Fibroblast of peridontal ligament (primary cell): ENCODE measurements at regions not wholly inside any gene's neighbourhood (a gene's known extent, or its start where the extent isn't known, plus 50 kb on each side); places are given as distances from the start of the nearest gene placed in this dataset.

Experiments
- DNase-seq: peaks from one replicate; pipeline ENCODE4 v3.0.0-alpha.2; 2010; ENCODE audit errors: extremely low read depth

DNA sequence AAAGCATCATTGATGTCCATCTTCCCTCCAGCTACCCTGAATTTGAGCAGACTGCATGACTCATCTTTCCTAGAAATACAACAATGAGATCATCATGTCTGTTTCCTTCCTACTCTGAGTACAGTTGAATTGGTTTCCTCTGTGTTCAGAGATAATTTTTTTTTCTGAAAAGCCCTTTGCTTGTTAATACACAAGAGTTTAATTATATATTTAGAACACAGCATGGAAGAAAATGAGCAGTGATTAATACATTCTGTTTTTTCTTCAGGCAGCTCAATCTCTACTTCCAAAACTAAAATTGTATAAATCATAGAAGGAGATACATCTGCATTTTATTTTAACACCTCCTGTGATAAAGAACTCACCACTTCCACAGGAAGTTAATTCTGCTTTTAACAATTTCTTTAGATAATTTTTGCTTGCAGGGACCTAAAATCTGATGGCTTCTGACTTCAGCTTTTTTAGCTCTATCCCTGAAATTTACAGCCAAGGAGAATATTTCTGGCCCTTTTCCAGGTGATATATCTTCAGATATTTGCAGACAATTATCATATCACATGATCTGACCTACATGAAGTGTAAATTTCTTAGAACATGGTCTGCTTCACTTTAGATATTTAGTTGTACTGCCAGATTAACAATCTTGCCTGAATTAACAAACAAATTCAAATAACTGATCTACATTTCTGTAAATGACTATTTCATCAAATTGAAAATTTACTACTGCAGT, 249.0 kb downstream of the TRIB2 start:
- peak; percentile 68 for DNase-seq

DNA sequence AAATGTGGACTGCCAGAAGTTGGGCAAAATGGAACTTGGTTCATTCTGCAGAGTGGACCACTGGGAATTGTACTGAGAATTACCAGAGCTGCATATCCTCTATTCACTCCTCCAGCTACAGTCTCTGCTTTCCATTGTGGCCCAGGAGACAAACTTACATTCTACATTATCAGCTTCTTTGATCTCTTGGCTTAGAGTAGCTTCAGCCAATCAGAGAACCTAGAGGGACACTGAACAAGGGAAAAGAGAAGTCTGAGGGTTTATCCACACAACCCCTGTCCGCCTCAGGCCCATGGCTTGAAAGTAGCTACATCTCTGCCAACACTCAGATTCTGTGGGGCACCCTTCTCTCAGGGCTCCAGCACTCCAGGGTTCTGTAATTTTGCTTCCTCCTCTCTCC, 251.1 kb downstream of the TRIB2 start:
- no peak for DNase-seq

DNA sequence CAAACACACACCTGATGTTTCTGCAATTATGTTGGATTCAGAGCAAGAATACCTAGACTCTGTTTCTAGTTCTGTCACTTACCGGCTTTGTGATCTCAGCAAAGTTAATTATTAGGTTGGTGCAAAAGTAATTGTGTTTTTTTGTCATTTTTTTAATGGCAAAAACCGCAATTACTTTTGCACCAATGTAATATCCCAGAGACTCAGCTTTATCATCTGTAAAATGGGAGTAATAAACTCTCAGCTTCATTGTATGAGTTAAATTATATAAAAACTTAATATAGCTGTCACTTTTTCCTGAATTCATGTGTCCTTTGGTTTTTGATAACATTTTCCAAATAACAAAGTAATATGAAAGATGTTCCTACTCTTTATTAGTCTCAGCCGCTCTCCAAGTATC, 251.7 kb downstream of the TRIB2 start:
- DNase-seq, result no peak

DNA sequence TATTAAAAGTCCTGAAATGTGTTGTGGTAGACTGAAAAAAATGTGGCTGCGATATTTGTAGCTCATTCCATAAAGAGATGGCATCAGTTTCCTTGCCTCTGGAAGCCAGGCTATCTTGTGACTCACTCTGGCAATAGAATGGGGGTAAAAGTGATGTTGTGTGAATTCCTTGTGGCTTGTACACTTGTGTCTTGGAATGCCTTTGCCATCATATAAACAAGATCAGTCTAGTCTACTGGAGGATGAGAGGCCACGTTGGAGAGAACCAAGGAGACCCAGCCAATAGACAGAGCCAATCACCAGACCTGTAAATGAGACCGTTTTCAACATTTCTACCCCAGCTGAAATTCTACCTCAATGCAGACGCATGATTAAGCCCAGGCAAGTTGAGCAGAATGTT, 254.1 kb downstream of the TRIB2 start:
- DNase-seq, result peak; percentile 73

DNA sequence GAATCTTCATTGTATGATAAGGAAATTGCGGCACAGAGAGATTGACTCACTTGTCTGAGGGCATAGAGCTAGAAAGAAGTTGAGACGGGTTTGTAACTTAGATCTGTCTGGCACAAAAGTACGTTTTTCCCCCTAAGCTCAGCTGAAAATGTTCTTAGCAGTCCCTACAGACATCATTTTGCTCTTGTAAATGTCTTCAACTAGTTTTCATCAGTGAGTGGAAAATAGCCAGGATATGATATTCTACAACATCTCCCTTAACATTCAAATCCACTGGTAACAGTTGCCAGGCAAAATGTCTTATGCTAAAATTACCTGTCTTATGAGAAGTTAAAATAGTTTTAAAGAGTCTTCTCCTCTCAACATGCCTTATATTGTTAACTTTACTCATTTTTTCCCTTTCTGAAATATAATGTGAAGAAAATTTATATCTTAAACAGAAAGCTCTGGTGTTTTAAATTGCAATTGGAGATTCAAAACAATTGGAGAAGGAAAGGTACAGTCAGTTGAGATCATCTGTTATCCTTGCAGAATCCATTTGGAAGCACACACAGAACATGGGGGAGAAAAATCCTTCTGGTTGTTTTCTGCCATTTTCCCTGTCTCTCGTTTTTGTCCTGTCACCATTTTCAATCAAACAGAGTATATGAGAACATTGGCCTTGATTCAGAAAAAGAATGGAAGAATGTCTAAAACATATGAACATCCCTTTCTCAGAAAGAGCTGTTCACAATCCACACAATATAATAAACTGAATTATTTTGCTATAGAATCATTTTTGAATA, 255.0 kb downstream of the TRIB2 start:
- no peak for DNase-seq

DNA sequence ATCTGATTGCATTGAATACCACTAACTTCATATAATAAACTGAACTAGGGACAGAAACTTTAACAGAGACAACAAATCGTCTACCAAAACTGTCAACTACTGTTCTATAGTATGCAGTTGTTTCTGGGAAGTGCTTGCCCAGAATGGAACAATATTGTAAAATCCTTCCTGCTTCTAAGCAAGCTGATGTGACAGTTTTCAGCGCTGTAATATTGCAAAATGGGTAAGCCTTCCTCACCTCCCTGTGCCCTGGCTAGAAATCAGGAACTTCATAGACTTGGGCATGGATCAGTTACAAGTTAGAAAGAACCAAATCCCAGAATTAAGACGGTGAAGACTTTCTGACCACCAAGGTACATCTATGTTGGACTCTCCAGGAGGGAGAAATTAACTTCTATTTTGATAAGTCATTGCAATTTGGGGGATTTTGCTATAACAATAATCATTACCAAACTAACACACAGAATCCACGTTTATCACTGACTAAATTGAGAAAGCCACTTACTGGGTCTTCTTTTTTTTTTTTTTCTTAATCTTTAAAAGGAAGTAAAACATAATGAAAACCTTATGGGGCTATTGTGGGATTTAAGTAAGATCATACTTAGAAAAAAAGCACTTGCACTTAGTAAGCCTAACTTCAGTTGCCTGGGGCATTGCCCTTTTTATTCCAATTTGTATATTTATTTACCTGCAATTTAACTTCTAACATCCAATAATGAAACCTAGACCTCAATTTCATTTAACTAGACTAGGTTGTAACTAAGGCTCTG, 261.5 kb downstream of the TRIB2 start:
- DNase-seq, result peak; percentile 62

DNA sequence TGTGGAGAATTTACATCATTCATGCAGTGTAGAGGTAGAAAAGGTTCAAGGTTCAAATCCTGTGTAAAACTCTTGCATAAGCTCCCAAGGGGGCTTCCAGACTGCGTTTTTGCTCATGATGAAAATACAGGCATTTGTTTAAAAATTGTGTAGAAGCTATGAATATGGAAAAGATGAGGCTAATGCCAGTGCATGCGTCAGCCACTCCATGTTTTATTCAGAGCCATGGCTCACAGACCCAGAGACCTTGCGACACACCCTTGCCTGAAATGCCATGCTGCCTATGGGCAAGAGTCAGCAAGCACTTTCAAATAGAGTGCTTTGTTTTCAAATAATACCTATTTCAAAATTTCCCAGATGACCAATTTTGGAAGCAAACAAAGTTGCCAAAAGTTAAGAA, 262.3 kb downstream of the TRIB2 start:
- DNase-seq, result no peak

DNA sequence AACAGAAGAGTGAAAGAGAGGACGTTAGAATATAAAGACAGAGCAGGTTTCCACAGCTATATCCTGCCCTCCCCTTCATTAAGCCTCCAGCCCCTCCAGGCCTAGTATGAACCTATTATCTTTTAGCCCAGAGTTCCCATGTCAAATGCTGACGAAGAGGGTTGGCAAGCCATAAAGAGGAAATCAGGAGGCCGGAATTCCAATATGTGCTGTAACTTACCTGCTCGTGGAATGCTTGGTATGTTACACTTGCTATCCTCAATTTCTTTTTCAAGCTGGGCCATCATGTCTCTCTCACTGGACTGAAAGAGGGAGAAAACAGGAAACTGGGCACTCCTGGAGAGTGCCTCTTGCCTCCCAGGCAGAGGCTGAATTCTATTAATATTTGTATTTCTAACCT, 264.1 kb downstream of the TRIB2 start:
- DNase-seq, result no peak

DNA sequence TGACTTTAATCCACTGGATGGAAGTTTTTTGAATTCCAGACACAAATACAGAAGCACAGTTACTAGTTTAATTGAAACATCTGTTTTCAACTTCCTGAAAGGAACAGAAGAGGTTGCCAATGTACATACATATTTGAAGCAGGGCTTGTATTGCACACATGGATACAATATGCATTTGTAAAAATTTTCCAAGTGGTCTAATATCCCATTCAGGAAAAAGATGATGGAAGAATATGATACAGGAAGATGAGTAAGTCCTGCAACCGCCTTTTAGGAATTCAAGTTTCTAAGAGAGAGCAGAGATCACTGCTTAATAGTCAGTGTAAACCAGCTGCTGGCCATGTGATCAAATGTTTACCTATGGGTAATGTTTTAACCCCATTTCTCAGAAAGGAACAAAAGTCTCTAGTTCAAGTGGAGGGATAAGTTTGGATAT, 265.4 kb downstream of the TRIB2 start:
- DNase-seq, result peak; percentile 83

DNA sequence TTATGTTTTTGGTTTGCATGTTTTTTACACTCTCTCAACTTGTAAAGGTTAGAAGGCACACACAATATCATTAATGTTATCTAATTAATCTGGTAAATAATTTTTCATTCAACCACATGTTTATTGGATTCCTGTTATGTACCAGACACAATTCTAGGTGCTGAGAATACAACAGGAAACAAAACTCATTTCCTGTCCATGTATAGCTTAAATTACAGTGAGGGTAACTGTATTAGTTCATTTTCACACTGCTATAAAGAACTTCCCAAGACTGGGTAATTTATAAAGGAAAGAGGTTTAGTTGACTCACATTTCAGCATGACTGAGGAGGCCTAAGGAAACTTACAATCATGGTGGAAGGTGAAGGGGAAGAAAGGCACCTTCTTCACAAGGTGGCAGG, 270.5 kb downstream of the TRIB2 start:
- no peak for DNase-seq

DNA sequence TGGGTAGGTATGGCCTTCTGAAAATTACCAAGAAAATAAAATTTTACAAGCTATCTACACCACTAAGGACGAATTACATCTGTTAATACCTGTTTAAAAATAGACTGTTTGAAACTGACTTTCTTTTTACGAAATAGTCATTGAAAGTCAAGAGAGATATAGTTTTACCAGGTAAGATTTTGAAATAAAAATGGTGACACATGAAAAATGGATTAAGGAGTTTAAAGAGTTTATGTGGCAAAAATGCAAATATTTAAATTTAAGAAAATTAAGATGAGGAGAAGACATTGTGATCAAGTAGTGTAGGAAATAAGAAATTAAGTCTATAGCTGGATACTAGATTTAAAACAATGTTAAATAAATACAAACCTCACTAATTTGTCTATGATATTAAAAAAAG, 271.5 kb downstream of the TRIB2 start:
- DNase-seq, result no peak

DNA sequence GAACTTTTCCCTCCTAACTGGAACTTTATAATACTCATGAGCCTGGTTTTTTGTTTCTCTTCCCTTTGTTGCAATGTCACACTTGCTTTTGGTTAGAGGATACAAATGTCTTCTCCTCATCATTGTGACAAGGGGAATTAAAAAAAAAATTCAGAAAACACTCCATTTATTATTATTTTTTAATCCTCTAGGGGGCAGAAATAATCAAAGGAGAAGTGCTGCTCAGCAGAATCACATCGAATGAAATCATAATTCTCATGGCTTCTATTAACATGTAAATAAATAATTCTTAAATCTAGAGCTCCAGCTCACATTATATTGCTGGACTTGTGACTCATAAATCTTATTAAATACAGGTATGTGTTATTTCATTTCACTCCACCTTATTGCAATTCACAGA, 273.8 kb downstream of the TRIB2 start:
- no peak for DNase-seq

DNA sequence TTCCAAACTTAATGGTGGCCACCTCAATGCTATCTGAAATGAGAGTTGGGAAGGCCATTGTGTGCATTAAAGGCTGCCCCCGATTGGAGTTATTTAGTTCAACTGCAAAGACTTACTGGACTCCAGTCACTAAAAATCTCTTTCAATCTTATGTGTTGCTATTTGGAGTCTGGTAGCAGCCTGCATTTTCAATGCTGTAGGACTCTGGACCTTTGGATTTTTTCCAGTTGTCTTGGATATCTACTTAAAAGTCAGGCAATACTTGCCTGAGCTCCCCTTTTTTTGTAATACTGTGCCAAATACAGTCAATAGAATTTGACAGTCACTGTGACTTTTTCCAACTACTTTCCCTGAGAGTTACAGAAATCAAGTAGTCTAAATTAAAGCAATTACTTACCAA, 281.9 kb downstream of the TRIB2 start:
- no peak for DNase-seq

DNA sequence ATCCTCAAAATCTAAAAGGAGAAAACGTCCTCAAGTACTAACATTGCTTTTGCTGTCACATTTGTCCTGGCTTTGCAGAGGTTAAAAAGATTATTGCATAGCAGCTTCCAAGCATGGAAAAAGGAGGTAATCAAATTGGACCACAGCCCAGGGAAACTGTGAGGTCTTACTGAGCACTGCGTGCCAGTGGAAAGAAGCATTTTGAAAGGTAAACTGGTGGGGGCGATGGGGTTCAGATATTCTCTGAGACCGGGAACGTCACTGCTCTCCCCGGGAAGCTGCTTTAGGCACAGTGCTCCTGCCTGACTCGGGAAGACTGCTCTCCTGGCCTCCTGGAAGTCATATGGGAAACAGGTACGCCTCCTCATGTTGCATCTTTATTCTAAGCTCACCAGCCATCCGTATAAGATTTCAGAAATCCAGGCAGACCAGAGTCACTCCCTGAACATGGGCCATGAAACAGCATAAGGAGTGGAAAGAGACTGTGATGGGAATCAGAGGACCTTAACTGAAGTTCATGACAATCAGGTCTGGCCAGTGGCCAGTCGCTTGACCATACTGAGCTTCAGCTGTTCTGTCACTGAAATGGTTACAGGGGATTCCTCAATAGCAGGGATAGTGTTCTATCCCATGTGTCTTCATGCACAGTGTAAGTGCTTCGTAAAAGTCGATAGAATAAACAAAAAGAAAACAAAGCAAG, 284.1 kb downstream of the TRIB2 start:
- peak; percentile 62 for DNase-seq

DNA sequence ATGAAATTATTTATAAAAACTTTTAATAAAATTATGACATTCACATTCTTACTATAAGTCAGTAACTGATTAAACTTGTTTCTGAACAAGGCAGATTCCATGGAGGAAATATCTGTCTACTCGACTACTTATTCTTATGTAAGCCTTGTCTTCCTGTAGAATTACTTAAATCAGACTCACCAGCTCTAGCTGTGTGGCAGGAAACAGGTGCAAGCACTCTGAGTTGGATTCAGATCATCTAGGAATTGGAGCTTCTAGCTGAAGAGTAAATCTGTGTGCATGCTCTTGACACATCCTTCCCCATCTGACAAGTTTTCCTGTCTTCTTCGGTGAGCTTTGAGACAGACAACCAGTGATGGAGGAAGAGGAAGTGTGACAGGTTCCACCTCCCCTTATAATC, 284.7 kb downstream of the TRIB2 start:
- no peak for DNase-seq

DNA sequence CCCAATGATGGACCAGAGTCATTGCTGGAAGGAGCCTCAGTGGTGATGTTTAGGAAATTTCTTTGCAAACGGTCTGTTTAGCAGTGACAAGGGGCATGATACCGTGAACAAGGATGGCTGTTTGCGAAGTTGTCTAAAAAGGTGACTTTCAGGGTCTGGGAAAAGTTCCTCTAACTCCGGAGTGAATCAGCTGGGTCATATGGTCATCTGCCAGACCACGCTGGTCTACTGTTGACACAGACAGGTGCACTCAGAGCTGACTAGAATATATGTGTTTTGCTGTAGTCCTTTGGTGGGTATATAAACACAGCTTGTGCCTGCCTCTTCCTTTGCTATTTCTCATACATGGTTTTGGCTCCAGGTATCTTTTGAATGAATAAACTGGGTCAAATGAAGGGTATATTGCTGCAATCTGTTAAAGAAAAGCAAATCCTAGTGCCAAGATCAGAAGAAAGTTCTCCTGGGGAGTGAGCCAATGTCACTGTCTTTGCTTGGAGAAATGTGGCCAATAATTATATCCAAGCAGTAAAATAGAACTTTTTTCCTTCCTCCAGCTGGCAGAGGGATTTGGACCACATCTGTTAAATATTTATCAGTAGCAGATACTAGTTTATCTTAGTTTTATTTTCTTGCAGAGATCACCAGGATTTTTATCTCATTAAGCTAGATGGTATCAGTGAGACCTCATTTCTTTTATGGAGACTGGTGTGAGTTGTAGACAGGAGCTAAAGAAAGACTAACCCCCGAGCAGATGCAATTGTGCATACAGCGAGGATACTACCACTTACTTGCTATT, 286.0 kb downstream of the TRIB2 start:
- DNase-seq, result peak; percentile 37

DNA sequence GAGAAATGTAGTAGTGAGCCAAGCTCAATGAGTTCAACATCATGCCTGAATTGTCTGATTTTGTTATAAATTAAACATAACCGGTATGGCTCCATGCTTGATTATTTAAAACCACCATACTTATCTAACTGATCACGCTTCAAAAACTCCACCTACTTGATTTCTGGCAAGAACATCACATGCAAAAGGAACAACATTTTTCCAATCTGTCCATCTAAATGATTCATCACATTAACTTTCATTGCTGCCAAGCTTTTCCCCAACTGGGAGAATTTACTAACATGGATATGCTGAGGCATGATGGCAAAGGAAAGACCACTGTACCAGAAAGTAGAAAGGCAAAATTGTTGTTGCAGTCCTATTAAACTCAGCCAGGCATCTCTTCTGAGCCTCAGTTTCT, 286.8 kb downstream of the TRIB2 start:
- DNase-seq, result peak; percentile 56

DNA sequence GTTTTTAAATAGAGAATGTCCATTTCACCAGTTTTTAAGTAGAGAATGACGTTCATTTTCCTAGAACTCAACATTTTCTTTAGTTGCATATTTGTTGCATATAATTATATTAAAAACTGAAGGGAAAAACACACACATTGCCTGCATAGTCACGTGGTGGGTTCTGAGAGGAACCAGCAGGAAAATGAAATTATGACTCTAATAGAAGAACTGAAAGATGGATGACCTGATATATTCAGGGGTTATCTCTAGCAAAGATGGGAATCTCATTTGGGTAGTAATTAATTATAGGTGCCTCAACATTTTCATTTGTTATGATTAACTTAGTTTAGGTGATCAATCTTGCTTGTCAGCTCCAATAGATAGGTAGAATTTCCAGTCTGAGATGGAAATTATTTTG, 288.3 kb downstream of the TRIB2 start:
- no peak for DNase-seq

DNA sequence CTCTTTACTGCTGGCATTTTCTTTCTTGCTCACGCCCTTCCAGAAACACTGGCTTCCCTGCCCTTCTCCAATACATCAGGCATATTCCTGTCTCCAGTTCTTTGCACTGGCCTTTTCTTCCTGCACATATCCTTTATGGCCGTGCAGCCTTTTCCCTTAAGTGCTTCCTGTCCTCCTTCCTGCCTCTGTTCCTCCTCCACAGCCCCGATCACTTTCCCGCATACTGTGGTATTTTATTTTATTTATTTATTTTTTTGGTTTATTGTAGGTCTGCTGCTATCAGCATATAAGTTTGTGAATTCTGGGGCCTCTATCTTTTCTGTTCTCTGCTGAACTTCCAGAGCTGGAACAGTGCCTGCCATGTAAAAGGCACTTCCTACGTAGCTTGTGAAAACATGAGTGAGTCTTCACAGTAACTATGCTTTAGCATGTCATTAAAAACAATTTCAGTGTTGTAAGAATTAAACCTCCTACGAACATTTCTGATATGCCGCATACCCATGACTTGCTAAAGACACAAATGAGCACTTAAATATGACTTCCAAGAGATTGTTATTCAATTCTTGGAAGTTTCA, 289.1 kb downstream of the TRIB2 start:
- DNase-seq, result peak; percentile 69

DNA sequence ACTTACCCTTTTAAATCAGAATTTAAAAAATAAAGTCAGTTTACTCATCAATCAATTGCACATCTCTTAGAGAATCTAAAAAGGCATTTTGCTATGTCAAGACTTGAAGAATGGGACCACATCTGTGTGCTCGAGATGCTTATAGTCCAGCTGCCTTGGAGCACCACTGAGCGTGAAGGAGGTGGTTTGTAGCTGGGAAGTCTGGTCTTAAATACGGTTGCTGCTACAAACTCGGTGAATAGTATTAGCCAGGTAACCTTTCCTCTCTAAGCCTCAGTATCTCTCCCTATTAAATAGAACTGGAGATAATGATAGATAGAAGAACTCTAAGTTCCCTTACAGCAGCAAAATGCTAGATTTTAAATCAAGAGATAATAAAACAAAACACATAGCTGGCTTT, 289.7 kb downstream of the TRIB2 start:
- DNase-seq, result peak; percentile 18
